Superior temporal gyrus (tissue), 1 donor: ENCODE measurements at regions not wholly inside any gene's neighbourhood (a gene's known extent, or its start where the extent isn't known, plus 50 kb on each side); places are given as distances from the start of the nearest gene placed in this dataset.

Experiments used
- DNase-seq: peaks from one replicate; pipeline ENCODE4 v3.0.0-alpha.2; 2016; ENCODE audit errors: extremely low spot score

DNA sequence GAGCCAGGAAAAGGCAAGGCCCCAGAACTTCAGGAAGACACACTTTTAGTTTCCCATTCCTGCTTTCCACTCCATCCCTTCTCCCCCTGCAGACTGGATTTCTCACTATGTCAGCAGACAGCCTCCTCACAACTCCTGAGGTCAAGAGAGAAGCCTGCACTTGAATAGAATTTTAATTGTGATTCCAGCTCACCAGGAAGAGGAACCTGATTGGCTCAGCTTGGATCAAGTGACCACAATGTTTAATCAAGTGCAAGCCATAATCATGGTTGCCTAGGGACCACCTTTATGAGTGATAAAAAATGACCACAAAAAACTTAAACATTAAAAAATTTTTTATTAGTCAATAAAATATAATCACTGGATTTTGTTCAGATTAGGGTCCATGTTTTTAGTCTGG, 244.7 kb upstream of the RHOBTB1 start:
- DNase-seq, result no peak

DNA sequence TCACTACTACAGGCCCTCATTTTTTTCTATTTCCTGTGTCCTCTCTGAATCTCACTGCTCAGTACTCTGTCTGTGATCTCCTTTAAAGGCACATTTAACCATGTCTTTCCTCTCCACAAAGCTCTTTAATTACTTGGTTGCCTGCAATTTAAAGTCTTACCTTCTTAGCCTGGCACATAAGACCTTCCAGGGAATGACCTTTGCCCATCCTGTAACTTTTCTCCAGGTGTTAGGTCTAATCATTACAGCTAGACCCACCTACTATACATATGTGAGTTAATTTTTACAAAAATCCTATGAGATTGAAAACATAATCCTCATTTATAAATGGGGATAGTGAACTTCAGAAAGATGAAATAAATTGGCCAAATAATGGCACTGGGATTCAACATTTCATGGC, 244.1 kb upstream of the RHOBTB1 start:
- no peak for DNase-seq

DNA sequence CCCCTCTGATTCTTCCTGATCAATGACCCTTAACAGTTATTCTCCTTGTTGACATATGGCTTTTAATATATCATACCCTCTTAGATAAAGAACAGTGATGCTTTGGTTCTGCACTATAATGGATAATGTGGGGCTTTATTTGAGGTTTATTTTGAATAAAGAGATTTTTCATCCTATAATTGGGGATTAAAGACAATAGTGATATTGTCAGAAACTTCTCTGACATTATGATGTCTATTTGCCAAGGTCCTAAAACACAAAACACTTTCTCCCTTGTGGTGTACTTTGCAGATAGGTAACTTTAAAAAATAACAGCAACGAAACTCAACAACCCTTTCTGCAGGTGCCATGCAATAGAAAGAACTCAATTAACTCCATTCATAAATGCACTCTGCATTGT, 243.6 kb upstream of the RHOBTB1 start:
- peak; percentile 35 for DNase-seq

DNA sequence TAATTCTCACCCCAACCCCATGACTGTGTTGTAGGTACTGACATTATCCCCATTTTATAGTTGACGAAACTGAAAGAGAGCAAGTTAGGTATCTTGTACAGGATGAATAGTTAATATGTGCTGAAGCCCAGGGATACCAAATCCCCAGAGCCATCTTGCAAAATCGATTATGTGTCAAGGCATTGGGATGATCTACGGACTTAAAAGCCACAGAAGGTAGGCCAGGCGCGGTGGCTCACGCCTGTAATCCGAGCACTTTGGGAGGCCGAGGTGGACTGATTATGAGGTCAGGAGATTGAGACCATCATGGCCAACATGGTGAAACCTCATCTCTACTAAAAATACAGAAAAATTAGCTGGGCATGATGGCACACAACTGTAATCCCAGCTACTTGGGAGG, 242.4 kb upstream of the RHOBTB1 start:
- DNase-seq, result no peak

DNA sequence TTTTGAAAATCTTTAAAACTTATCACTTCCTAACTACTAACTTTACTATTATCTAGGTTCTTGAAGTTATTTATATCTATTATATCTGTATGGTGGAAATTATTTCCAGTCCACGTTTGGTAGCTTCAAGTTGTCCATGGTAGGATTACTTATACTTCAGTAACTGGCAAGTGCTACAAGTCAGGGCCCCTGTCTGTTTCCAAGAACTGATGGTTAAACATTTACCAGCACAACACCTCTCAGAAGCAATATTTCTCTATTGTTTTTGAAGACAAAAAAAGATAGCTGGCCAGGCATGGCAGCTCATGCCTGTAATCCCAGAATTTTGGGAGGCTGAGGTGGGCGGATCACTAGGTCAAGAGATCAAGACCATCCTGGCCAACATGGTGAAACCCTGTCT, 240.4 kb upstream of the RHOBTB1 start:
- DNase-seq, result no peak

DNA sequence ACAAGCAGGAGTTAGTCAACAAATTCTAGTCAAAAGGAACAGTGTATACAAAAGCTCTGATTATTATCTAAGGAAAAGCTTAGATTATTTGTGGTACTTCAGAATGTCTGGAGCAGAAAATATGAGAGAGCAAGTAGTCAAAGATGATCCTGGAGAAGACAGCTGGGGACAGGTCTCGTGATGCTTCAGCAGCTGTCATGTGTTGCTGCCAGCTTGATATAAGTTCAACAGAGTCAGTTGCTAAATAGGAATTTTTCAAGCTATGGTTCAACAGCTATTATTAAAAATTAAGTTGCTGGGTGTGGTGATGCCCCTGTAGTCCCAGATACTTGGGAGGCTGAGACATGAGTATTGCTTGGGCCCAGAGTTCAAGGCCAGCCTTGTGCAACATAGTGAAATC, 240.0 kb upstream of the RHOBTB1 start:
- DNase-seq, result no peak

DNA sequence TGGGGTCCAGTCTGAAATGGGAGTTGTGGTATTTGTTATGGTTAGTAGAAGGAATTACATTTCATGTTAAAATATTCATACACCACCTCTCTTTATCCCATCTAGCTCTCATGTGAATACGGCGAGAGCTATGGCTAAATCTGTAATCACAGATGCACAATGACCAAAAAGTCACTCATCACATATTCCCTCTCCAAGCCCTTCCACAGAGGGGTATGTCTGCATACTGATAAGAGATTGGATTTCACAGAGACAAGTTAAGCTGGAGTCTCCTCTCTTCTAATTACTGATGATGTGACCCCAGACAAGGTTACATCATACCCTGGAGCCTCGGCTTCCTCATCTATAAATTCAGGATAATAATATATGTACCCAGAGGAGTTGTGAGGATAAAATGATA, 237.8 kb upstream of the RHOBTB1 start:
- no peak for DNase-seq

DNA sequence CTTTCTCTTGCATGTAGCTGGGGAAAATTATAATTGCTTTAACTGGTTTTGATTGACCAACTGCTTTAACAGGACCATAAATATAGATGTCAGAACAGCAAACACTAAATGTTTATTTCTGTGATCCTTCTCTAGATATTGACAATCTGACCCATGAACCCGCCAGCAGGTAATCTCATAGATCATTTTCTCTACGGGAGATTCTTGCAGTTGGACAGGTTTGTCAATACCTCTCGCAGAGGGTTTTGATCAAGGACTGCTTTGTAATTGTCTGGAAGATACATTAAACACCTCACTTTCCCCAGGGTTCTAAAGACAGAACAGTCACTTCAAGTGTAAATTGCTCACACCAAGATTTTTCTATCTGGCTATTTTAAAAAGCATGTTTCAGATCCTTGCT, 235.8 kb upstream of the RHOBTB1 start:
- no peak for DNase-seq

DNA sequence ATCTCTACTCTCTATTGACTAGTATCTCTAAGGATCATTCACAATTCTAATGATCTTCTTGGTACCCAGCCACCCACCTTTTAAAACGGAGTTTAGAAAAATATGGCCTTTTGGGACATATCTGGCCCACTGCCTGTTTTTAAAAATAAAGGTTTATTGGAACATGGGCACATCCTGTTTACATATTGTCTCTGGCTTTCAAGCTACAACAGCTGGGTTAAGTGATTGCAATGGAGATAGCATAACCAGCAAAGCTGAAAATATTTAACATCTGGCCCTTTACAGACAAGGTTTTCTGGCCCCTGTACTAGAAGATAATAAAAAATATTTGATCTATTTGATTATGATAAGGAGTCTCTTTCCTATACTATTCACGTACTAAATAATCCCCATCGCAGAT, 232.4 kb upstream of the RHOBTB1 start:
- no peak for DNase-seq

DNA sequence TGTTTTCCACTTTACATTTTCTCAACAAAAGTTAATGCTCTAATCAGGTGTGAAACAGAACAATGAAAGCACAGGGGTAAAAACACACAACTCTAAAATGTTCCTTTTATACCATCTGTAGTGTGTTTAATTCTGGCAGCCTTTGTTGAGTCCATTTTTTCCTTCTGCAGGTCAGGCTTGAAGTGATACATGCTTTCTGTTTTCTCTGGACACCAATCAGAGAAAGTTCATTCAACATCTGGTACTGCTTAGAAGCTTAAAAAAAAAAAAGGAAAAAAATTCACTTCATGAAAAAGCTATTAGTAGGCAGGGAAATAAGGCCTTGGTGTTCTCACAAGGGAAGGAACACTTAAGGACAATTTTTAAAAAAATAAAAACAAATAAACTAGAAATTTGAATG, 231.3 kb upstream of the RHOBTB1 start:
- DNase-seq, result no peak

DNA sequence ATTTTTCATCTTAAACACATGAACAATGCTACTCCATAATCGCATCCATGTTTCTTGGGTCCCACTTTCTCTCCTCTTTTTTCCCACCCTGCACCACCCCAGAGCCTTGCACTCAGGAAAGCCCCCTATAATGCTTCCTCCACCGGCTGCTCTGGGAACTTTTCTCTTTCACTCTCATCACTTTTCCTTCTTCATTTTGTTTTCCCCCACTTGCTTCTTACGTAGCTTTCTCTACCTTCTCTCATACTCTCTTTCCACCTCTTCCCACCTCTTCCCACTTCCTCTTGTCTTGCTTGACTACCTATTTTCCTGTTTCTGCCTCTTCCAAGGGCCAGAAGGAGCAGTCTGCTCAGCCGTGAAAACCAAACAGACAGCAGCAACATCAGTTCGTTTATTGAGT, 229.5 kb upstream of the RHOBTB1 start:
- no peak for DNase-seq

DNA sequence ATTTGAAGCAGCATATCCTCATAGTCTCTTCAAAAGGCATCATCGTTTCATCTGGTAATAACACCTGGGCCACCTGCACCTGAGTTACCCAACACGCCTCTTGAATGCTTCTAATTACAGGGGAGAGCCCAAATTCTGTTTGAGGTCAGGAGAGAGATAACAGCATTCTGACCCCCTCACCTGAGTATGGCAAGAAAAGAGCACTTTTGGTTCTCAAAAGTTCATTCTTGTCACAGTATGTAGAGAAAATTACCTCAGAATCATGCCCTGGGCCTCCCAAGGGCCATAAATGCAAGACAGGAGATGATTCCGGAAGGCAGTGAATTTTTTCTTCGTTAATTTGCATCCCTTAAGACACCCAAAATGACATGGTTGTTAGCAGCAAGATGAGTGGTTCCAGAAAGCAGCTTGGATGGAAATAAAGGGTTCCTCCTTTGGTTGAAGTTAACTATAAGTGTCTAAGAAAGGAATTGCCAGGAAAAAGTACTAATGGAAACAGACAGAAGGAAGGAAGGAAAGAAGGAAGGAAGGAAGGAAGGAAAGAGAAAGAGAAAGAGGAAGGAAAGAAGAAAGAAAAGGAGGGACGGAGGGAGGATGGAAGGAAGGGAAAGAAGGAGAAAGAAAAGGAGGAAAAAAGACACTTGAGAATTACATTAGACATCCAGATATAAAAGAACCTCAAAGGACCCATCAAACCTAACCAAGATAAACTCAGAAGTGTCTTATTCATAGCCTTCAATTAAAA, 228.4 kb upstream of the RHOBTB1 start:
- no peak for DNase-seq

DNA sequence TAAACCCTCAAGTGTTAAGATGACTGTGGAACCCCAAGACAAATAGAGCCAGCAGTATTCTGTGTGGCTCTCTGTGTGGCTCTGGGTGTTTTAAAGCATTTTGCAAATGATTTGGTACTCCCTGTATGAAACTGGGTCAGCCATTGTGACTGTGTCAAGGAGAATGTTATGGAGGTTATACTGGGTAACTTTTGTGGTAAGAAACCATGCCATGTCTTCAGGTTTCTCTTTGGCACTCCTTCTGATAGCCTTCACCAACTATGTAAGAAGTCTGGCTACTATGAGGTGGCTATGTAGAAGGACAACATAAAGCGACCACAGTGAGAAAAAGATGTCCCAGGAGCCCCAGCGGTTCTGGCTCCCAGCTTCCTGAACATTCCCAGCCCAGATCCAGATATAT, 226.6 kb upstream of the RHOBTB1 start:
- DNase-seq, result no peak

DNA sequence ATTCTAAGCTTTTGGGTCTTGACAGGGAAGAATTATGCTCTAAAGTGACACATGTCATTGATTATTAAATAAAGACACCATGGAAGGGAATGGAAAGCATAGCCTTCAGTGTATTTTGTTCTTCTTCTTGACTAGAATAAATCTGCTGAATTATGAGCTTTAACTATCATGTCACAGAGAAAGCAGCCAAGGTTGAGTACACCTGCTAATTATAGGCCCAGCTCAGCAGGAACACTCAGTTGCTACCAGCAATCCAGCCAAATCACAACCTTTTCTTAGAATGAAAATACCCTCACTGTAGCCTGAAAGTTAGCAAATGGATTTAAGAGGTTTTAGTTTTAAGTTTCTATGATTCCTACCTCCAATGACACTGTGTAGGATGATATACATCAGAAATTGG, 225.3 kb upstream of the RHOBTB1 start:
- DNase-seq, result no peak

DNA sequence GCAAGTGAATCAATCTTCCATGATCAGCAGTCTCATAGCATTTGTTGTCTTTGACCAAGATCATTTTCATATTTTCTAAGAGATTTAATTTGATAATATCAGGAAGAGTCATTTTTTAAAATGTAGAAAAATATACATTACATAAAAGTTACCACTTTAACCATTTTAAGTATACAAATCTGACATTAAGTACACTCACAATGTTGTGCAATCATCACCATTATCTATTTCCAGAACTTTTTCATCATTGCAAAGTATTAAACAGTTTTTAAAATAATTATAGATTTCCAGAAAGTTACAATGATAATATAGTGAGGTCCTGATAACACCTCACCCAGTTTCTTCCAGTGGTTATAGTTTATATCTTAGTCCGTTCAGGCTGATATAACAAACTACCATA, 222.5 kb upstream of the RHOBTB1 start:
- DNase-seq, result no peak

DNA sequence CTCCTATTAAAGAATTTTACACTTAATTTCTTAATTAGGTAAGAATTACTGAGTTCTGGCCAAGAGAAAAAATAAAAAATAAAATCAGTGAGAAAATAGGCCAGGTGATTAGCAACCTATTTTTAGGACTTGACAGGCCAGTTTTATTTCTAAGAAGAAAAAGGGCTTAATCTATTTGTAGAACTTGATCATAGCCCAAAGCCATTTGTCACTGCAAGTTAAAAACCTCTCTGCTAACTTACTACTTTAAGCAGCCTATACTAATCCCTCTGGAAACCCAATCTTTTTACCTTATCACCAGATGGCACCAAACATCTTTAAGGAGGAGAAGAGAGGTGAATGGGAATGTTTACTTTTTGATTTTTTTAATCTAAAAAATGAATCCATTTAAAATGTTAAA, 222.1 kb upstream of the RHOBTB1 start:
- DNase-seq, result no peak

DNA sequence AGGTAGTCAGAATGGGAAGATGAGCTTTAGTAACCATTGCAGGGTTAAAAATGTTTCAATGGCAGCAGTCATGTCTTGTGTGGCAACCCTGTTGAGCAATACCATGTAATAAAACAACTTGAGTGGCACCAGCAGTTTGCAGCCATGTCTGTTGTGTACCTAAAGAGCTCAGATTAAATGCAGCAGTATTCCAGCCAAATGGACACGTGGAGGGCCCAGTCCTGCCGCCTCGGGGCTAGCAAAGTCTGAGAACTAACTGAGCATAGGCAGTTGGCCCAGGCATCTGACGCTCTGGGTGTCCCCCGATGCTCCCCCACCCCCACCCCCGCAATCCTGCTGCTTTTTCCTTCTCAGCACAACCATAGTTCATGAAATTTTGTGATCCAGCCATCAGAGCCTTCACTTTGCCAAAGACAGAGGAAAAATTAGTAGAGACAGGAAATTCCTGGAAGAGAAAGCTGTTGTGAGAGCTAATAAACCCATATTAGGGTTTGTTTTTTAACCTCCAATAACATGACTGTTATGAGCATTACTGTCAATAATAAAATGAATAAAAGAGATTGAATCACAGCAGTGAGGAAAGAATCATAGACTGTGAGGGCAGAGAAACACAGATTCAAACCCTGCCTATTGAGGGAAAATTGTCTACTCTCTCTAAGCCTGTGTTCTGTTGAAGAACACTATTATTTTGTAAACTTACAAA, 220.6 kb upstream of the RHOBTB1 start:
- no peak for DNase-seq

DNA sequence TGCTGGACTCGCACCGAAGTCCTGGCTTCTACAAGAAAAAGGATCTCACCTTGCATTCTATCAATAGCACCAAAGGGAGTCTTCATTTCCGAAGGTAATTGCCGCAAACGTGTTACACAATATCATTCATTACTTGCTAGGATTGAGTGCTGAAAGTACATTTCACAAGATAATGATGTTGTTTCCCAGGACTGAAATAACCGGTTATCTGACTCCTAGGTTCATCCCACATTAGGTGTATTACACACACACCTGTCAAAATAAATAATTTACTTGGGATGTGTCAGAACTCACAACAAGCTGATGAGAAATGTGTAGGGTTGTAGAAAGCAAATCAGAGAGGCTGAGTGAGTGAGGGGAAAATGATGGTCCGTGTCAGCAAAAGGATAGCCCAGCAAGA, 219.4 kb upstream of the RHOBTB1 start:
- no peak for DNase-seq

DNA sequence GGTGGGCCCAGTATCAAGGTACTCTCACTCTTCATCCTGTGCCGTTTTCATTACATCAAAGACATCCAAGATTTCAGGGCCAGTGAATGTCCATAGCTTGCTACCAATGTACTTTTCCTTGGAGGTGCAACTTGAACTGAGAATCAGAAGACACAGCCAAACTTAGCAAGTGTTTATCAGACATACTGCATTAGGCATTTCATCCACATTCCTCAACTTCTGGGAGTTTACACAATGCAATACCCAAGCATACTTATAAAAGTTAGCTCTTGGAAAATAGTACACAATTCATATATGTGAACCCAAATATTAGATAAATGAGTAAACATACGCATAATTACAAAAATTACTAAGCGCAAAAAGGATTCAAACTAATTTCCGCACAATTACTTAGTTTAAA, 216.3 kb upstream of the RHOBTB1 start:
- DNase-seq, result no peak

DNA sequence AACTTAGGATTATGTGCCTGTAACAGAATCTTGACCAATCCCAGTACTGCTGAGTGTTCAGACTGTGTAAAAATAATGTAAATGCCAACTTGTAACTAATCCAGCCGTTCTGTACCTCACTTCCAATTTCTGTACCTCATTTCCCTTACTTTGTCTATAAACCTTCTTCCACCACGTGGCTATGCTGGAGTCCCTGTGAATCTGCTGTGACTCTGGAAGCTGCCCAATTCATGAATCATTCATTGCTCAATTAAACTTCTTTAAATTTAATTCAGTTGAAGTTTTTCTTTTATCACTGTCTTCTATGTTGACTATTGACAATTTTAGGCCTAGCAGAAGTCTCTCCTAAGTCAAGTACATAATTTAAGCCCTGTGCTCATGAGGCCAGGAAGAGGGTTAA, 215.3 kb upstream of the RHOBTB1 start:
- no peak for DNase-seq

DNA sequence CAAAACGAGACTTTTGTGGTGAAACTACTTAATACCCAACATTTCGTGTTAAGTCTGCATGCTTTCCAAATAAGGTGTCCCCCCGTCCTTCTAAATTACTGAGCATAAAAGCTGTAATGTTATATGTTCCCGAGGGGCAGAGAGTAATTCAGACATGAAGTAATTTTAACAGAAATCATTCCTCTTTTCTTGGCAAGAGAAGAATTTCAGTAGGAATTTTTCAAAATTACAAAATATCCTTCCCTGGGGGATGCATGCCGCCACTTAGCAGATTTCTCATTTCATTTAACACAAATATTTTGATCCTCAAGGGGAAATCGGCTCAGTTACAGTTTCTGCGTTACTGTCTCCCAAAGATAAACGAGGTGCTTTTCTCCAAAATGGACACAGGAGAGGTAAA, 213.2 kb upstream of the RHOBTB1 start:
- no peak for DNase-seq

DNA sequence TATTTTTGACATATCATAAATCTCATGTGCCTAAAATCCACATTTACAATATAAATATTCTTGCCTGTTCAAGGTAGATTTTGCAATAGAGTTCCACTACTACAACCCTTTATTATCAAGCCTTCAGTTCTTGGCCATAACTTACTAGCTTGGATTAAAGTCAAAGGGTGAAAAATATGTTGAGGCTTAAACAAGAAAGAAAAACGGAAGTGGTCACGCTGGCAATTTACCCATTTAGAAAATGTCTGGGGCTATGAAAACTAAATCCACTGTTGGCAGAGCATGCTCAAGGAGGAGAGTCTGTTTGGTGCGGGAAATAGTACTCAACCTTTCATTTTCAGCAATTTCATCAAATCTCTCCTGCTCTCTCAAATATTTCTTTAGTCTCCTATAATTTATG, 209.8 kb upstream of the RHOBTB1 start:
- DNase-seq, result no peak

DNA sequence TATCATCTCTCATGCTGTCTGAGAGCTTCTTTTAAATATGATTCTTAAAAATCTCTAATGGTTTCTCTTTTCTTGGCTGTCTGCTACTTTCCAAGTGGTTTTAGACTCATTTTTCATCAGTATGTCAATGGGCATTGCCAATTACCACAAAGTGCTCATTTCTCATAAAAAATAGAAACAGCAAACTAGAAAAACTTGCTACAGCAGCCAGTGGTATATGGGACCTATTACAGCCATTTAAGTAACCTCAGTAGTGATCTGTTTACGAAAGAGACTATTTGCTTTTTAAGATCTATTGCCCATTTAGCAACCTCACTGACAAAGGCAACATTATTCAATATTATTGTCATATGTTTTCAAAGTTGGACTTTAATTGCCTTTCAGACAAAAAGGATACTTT, 207.1 kb upstream of the RHOBTB1 start:
- no peak for DNase-seq

DNA sequence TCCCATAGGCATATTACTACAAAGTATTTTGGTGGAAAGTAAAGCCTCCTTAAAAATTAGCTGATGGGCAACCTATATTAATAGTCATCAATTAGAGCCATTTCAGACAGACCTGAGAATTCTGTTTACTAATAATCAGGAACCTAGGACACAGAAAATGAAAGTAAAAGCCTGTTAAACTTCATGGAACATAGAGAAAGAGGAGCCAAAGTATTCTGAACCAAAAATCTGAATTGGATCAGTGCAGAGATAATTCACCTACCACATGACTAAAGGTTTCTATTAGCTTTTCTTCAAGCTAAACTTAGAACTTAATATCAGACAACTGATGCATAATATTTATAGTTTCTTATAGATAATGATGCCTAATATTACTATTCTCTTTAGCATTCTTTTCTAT, 204.5 kb upstream of the RHOBTB1 start:
- DNase-seq, result no peak
